ENCODE measurements at regions not wholly inside any gene's neighbourhood (a gene's known extent, or its start where the extent isn't known, plus 50 kb on each side); places are given as distances from the start of the nearest gene placed in this dataset.
A peak's percentile ranks its signal among the peaks of the same experiment; 100 is the strongest.

- no peak overlapping the region for H3K4me3 ChIP-seq (replicated peaks; ENCODE audit: low read depth, low read length)
- no peak for TF ChIP-seq CTCF (IDR thresholded peaks at IDR 0.05; ENCODE audit: low read length, missing control alignments)
- DNase-seq (ENCODE audit: low read depth): peak; percentile 98
Observed at GRCh38 chr2:15730545-15731212, 139.0 kb downstream of the DDX1 start.

DNA sequence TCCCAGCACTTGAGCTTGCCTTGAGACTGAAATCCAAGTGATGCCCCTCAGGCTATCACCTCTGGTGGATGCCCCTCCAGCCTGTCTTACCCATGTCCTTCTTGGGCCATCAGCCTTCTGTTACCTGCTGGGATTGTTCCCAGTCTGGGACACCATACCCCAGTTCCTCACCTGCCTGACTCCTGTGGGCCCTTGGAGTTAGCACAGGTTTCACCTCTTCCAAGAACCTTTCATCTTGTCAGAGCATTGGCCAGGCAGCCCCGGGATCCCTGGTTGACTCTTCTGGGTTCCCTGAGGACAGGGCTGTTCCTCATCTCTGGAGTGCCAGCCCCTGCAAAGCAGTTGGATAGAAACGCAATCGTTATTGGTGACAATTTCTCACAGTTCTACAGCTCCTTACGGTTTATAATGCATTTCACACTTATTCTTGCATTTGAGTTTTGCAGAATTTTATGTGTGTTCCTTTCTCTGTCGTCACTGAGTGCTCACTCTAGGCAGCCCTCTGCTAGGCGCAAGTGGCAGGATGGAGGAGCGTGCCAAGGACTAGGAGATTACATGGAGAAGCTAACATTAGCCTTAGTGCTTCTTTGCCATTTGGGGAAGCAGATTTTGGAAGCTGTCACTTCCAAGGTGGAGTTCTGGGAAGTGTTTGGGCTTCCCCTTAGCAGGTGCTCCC is 139.7 kb downstream of the DDX1 start:
- no peak for TF ChIP-seq CTCF (IDR thresholded peaks at IDR 0.05; ENCODE audit: low read length, missing control alignments)
- DNase-seq (ENCODE audit: low read depth): no peak
- no peak overlapping the region for H3K4me3 ChIP-seq (replicated peaks; ENCODE audit: low read depth, low read length)

GRCh38 chr2:15731889-15732271 is 140.2 kb downstream of the DDX1 start:
- H3K4me3 ChIP-seq (replicated peaks; ENCODE audit: low read depth, low read length): no peak overlapping the region
- no peak for DNase-seq (ENCODE audit: low read depth)
- TF ChIP-seq CTCF (IDR thresholded peaks at IDR 0.05; ENCODE audit: low read length, missing control alignments): no peak

GRCh38 chr2:15732341-15733077 is 140.8 kb downstream of the DDX1 start:
- no peak overlapping the region for H3K4me3 ChIP-seq (replicated peaks; ENCODE audit: low read depth, low read length)
- no peak for TF ChIP-seq CTCF (IDR thresholded peaks at IDR 0.05; ENCODE audit: low read length, missing control alignments)
- DNase-seq (ENCODE audit: low read depth): no peak

- no peak for TF ChIP-seq CTCF (IDR thresholded peaks at IDR 0.05; ENCODE audit: low read length, missing control alignments)
- no peak overlapping the region for H3K4me3 ChIP-seq (replicated peaks; ENCODE audit: low read depth, low read length)
- DNase-seq (ENCODE audit: low read depth): peak; percentile 39
Observed at GRCh38 chr2:15733867-15734673, 142.4 kb downstream of the DDX1 start.

GRCh38 chr2:15734674-15735483 is 143.2 kb downstream of the DDX1 start:
- no peak for TF ChIP-seq CTCF (IDR thresholded peaks at IDR 0.05; ENCODE audit: low read length, missing control alignments)
- no peak for DNase-seq (ENCODE audit: low read depth)
- H3K4me3 ChIP-seq (replicated peaks; ENCODE audit: low read depth, low read length): no peak overlapping the region
